Stimulated activated naive CD8-positive, alpha-beta T cell treated with anti-CD3 and anti-CD28 coated beads, Interleukin-15, amount 100 ng/mL, for 72 hours (primary cell): ENCODE measurements at regions not wholly inside any gene's neighbourhood (a gene's known extent, or its start where the extent isn't known, plus 50 kb on each side); places are given as distances from the start of the nearest gene placed in this dataset.
"Not testable (repeated sequence)": the region's sequence is repeated elsewhere in the genome, so short reads cannot be mapped to it uniquely, and the experiment has no call there.

Experiments used
- ATAC-seq: fragments of 150-1000 bp; cut with Tn5 transposase; 2 replicates; pipeline ENCODE4 v1.10.0; 2021; ENCODE audit warnings: mild to moderate bottlenecking, moderate library complexity
- DNase-seq, 2 donors: peaks; one replicate each; pipeline ENCODE4 v3.0.0; 2021 to 2022
- H3K27ac Mint-ChIP-seq, 2 donors: one replicate each; pipeline ENCODE4 v1.8.0; 2022; ENCODE audit warnings: mild to moderate bottlenecking in 2 of 2, mixed read lengths in 2 of 2, moderate library complexity in 2 of 2
- H3K27me3 Mint-ChIP-seq: one replicate; pipeline ENCODE4 v1.8.0; 2022; ENCODE audit warnings: mixed read lengths
- H3K4me1 Mint-ChIP-seq: one replicate; pipeline ENCODE4 v1.8.0; 2022; ENCODE audit warnings: mild to moderate bottlenecking, mixed read lengths
- H3K4me3 Mint-ChIP-seq, 2 donors: one replicate each; pipeline ENCODE4 v1.8.0; 2022; ENCODE audit warnings: mild to moderate bottlenecking in 2 of 2, mixed read lengths in 2 of 2, moderate library complexity in 1 of 2
- H3K9me3 Mint-ChIP-seq, 2 donors: one replicate each; pipeline ENCODE4 v1.8.0; 2022; ENCODE audit warnings: mixed read lengths in 2 of 2

DNA sequence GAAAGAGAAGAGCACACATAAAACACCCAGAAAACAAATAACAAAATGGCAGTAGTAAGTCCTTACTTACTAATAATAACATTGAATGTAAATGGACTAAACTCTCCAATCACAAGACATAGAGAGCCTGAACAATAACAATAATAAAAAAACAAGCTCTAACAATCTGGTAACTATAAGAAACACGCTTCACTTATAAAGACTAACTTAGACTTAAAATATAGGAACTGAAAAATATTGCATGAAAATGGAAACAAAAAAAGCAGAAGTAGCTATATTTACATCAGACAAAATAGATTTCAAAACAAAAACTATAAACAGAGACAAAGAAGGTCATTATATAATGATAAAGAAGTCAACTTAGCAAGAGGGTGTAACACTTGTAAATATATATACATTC lies 83.1 kb upstream of the LYPLAL1 start:
- no peak for DNase-seq
- Mint-ChIP-seq H3K27ac (no peak overlapping the region), H3K4me3 (no peak overlapping the region), H3K4me1 (no peaks in the 10 kb centered on the region), H3K27me3 (no peaks in the 10 kb centered on the region), H3K9me3 (peaks cover 0 to 8% of the 10 kb centered on the region in 2 donors)
- ATAC-seq, result no peak

- Mint-ChIP-seq H3K4me1 (no peaks in the 10 kb centered on the region), H3K9me3 (peaks cover 7 to 8% of the 10 kb centered on the region in 2 donors), H3K4me3 (no peak overlapping the region), H3K27ac (no peak overlapping the region), H3K27me3 (no peaks in the 10 kb centered on the region)
- no peak for ATAC-seq
- no peak for DNase-seq
Observed at GRCh38 chr1:219092206-219092605, 81.5 kb upstream of the LYPLAL1 start.

DNA sequence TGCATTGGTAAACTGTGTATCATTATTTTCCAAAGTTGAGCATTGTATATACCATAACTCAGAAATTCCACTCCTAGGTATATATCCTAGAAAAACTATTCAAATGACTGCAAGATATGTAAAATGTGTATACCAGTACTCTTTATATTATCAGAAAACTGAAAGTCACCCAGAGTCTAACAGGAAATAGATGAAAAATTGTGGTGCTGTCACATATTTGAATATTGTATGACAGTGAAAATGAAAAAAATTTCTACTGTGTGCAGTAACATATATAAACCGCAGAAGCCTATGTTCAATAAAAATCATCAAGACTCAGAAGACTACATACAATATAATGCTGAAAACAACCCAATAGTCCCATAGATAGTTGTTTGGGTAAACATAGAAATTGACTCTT lies 74.4 kb upstream of the LYPLAL1 start:
- Mint-ChIP-seq H3K9me3 (peaks cover 0 to 7% of the 10 kb centered on the region in 2 donors), H3K27ac (no peak overlapping the region), H3K27me3 (no peaks in the 10 kb centered on the region), H3K4me3 (no peak overlapping the region), H3K4me1 (no peaks in the 10 kb centered on the region)
- DNase-seq (no peak), ATAC-seq (no peak)

DNA sequence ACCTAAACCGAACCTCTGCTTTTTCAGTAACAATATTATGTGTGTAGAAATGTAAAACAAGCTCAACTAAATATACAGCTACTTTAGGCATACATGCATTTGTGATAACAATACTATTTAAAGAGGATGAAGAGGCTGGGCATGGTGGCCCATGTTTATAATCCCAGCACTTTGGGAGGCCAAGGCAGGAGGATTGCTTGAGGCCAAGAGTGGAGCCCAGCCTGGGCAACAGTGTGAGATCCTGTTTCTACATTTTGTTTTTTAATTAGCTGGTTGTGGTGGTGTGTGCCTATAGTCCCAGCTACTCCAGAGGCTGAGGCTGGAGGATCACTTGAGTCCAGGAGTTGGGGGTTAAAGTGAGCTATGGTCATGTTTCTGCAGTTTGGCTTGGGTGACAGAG lies 73.6 kb upstream of the LYPLAL1 start:
- no peak for ATAC-seq
- no peaks in the 10 kb centered on the region for H3K27me3 Mint-ChIP-seq
- no peak overlapping the region for H3K27ac Mint-ChIP-seq
- H3K4me1 Mint-ChIP-seq, result no peaks in the 10 kb centered on the region
- peaks cover 0 to 7% of the 10 kb centered on the region in 2 donors for H3K9me3 Mint-ChIP-seq
- no peak overlapping the region for H3K4me3 Mint-ChIP-seq
- DNase-seq, result no peak

DNA sequence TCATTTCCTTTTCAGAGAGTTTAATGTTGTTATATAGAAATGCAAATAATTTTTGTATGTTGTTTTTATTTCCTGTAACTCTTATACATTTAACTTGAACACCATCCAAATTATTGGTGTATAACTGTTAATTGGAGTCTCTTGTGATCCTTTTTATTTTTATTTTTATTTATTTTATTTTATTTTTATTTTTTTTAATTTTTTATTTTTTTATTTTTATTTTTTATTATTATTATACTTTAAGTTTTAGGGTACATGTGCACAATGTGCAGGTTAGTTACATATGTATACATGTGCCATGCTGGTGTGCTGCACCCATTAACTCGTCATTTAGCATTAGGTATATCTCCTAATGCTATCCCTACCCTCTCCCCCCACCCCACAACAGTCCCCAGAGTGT lies 71.2 kb upstream of the LYPLAL1 start:
- not testable (repeated sequence) for H3K27ac Mint-ChIP-seq, H3K4me1 Mint-ChIP-seq

GRCh38 chr1:219105893-219106292 lies 67.8 kb upstream of the LYPLAL1 start:
- Mint-ChIP-seq H3K4me1 (no peaks in the 10 kb centered on the region), H3K27ac (no peak overlapping the region), H3K27me3 (no peaks in the 10 kb centered on the region), H3K4me3 (no peak overlapping the region), H3K9me3 (peaks cover 8 to 12% of the 10 kb centered on the region in 2 donors)
- ATAC-seq (no peak), DNase-seq (no peak)

More for the DNA sequence above, 71.2 kb upstream of the LYPLAL1 start:
- not testable (repeated sequence) for H3K9me3 Mint-ChIP-seq, ATAC-seq, DNase-seq, H3K4me3 Mint-ChIP-seq, H3K27me3 Mint-ChIP-seq

DNA sequence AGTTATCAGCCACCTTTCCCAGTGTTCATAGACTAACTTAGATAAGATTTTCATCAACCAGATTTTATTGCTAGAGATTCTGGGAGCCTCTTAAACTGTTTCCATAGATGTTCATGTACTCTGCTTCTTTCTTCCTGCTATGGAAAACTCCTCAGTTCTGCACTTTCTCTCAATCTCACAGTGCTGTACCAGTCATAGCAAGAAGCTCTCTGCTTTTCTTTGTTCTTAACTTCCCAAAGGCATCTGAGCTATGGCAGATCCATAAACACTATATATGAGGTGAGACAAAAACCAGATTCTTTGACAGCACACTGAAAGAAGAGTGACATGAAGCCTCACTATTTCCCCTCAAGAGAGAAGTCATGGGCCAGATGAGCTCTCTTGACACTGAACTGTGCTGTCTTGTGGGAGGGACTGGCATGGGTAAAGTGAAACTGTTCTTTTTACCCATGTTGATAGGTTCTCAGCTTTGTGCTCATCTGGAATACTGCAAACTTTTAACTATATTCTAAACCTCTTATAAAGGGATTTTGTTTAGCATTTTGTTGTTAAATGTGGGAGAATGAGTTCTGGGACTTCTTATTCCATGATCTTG lies 64.2 kb upstream of the LYPLAL1 start:
- no peak for DNase-seq
- Mint-ChIP-seq H3K27me3 (no peaks in the 10 kb centered on the region), H3K27ac (no peak overlapping the region), H3K4me3 (no peak overlapping the region), H3K4me1 (no peaks in the 10 kb centered on the region), H3K9me3 (peaks cover 12 to 34% of the 10 kb centered on the region in 2 donors)
- ATAC-seq, result no peak

DNA sequence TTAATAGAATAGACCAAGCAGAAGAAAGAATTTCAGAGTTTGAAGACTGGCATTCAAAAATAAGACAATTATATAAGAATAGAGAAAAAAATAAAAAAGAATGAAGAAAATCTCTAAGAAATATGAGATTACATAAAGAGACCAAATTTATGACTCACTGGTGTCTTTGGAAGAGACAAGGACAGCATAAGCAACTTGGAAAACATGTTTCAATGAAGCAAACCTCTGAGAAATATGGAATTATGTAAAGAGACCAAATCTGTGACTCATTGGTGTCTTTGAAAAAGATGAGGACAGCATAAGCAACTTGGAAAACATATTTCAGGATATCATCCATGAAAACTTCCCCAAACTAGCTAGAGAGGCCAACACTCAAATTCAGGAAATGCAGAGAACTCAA lies 60.4 kb upstream of the LYPLAL1 start:
- no peak for ATAC-seq
- Mint-ChIP-seq H3K4me3 (no peak overlapping the region), H3K27me3 (no peaks in the 10 kb centered on the region), H3K9me3 (peaks cover 20 to 40% of the 10 kb centered on the region in 2 donors), H3K27ac (no peak overlapping the region), H3K4me1 (no peaks in the 10 kb centered on the region)
- DNase-seq, result no peak

- DNase-seq (no peak), ATAC-seq (no peak)
- no peaks in the 10 kb centered on the region for H3K27me3 Mint-ChIP-seq
- no peak overlapping the region for H3K4me3 Mint-ChIP-seq
- H3K9me3 Mint-ChIP-seq, result peaks cover 12 to 35% of the 10 kb centered on the region in 2 donors
- no peaks in the 10 kb centered on the region for H3K4me1 Mint-ChIP-seq
- H3K27ac Mint-ChIP-seq, result no peak overlapping the region
Observed at GRCh38 chr1:219114014-219114413, 59.7 kb upstream of the LYPLAL1 start.

DNA sequence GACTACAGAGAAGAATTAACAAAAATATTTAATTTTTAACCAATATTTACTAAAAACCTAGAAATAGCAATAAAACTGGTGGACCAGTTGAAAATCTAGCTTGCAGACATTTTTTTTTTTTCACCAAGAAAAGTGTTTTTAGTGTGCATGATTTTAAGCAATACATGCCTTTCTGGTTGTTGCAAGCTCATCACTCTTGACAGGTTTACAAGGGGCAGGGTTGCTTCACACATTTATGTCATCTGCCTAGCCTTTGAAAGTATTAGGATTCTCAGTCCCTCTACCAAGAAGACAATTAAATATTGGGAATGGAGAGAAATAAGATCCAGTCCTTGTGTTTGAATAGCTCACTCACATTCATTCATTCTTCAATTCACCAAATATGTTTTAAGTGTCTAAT lies 53.8 kb upstream of the LYPLAL1 start:
- no peak overlapping the region for H3K27ac Mint-ChIP-seq
- H3K4me3 Mint-ChIP-seq, result no peak overlapping the region
- H3K27me3 Mint-ChIP-seq, result no peaks in the 10 kb centered on the region
- no peaks in the 10 kb centered on the region for H3K4me1 Mint-ChIP-seq
- peaks cover 8 to 12% of the 10 kb centered on the region in 2 donors for H3K9me3 Mint-ChIP-seq
- DNase-seq (no peak), ATAC-seq (no peak)

GRCh38 chr1:219120624-219121544 lies 52.8 kb upstream of the LYPLAL1 start:
- no peak overlapping the region for H3K4me3 Mint-ChIP-seq
- peaks cover 8 to 12% of the 10 kb centered on the region in 2 donors for H3K9me3 Mint-ChIP-seq
- DNase-seq, result no peak
- no peak overlapping the region for H3K27ac Mint-ChIP-seq
- no peaks in the 10 kb centered on the region for H3K4me1 Mint-ChIP-seq
- H3K27me3 Mint-ChIP-seq, result no peaks in the 10 kb centered on the region
- no peak for ATAC-seq

DNA sequence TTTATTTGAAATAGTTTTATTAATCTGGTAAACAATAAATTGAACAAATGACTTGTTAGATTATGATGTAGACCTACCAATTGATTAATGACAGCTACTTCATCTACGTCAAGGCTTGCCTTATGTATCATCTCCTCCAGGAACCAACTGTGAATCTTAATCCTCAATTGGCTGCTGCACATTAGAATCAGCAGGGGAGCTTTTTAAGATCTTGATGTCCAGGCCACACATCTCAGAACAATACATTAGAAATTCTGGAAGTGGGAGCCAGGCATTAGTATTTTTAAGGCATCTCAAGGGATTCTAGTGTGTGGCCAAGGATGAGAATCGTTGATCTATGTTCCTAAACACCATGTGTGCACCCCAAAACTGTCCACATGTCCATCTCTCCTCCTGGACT lies 52.0 kb upstream of the LYPLAL1 start:
- H3K9me3 Mint-ChIP-seq, result peaks cover 7 to 8% of the 10 kb centered on the region in 2 donors
- no peaks in the 10 kb centered on the region for H3K4me1 Mint-ChIP-seq
- ATAC-seq (no peak), DNase-seq (no peak)
- no peak overlapping the region for H3K27ac Mint-ChIP-seq
- no peaks in the 10 kb centered on the region for H3K27me3 Mint-ChIP-seq
- no peak overlapping the region for H3K4me3 Mint-ChIP-seq

DNA sequence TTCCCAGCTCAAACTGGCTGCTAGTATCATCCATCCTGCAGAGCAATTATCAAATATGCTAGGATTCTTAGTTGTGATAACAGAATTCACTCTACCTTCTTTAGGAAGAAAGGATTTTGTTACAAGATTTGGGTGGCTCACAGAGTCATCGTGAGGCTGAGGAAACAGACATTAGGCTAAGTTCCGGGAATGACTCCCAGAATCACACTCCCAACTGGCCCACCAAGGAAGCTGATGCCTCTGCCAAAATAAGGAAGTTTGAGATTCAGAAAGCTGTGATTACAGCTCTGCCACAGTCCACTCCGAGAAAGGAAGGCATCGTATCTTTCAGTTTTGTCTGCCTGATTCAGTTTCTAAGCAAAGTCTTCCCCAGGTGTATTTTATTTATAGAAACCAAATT lies 50.6 kb upstream of the LYPLAL1 start:
- no peaks in the 10 kb centered on the region for H3K4me1 Mint-ChIP-seq
- H3K27ac Mint-ChIP-seq, result no peak overlapping the region
- no peak overlapping the region for H3K4me3 Mint-ChIP-seq
- no peaks in the 10 kb centered on the region for H3K9me3 Mint-ChIP-seq
- ATAC-seq (no peak), DNase-seq (no peak)
- no peaks in the 10 kb centered on the region for H3K27me3 Mint-ChIP-seq
